Ishikawa (cell line): ENCODE measurements at regions not wholly inside any gene's neighbourhood (a gene's known extent, or its start where the extent isn't known, plus 50 kb on each side); places are given as distances from the start of the nearest gene placed in this dataset.

Source experiments
- CEBPB ChIP-seq: IDR thresholded peaks from 2 replicates; pipeline ENCODE4 v1.6.1; 2012
- CREB1 ChIP-seq: IDR thresholded peaks from 2 replicates; pipeline ENCODE4 v1.6.1; 2012; ENCODE audit warnings: low read depth
- EGR1 ChIP-seq: IDR thresholded peaks from 2 replicates; pipeline ENCODE4 v1.6.1; 2012
- EP300 ChIP-seq: IDR thresholded peaks from 2 replicates; pipeline ENCODE4 v1.6.1; 2012; ENCODE audit warnings: borderline replicate concordance
- FOXM1 ChIP-seq: IDR thresholded peaks from 2 replicates; pipeline ENCODE4 v1.6.1; 2012; ENCODE audit warnings: low read depth, borderline replicate concordance
- MAX ChIP-seq: IDR thresholded peaks from 2 replicates; pipeline ENCODE4 v1.6.1; 2012
- NFIC ChIP-seq: IDR thresholded peaks from 2 replicates; pipeline ENCODE4 v1.6.1; 2012
- RAD21 ChIP-seq: IDR thresholded peaks from 2 replicates; pipeline ENCODE4 v1.6.1; 2012; ENCODE audit warnings: low read depth
- REST ChIP-seq: IDR thresholded peaks from 2 replicates; pipeline ENCODE4 v1.6.1; 2012; ENCODE audit warnings: low read depth, mild to moderate bottlenecking
- TAF1 ChIP-seq: IDR thresholded peaks from 2 replicates; pipeline ENCODE4 v1.6.1; 2012; ENCODE audit warnings: low read depth, mild to moderate bottlenecking
- TCF12 ChIP-seq: IDR thresholded peaks from 2 replicates; pipeline ENCODE4 v1.6.1; 2012; ENCODE audit warnings: low read depth
- TEAD4 ChIP-seq: IDR thresholded peaks from 2 replicates; pipeline ENCODE4 v1.6.1; 2012
- YY1 ChIP-seq: IDR thresholded peaks from 2 replicates; pipeline ENCODE4 v1.6.1; 2012; ENCODE audit warnings: low read depth
- ZBTB7A ChIP-seq: IDR thresholded peaks from 2 replicates; pipeline ENCODE4 v1.6.1; 2012; ENCODE audit warnings: low read depth
- TF ChIP-seq, protein P1 (sequence below): IDR thresholded peaks from 2 replicates; pipeline ENCODE4 v1.6.1; 2012

GRCh38 chrX:43581888-43582539 lies 74.1 kb upstream of the MAOA start:
- no peak for TF ChIP-seq RAD21
- TF ChIP-seq, protein P1, sequence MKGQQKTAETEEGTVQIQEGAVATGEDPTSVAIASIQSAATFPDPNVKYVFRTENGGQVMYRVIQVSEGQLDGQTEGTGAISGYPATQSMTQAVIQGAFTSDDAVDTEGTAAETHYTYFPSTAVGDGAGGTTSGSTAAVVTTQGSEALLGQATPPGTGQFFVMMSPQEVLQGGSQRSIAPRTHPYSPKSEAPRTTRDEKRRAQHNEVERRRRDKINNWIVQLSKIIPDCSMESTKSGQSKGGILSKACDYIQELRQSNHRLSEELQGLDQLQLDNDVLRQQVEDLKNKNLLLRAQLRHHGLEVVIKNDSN = no peak
- TF ChIP-seq NFIC = no peak
- TF ChIP-seq MAX = no peak
- TF ChIP-seq TAF1 = no peak
- no peak for TF ChIP-seq CREB1
- TF ChIP-seq EP300 = no peak
- TF ChIP-seq REST = no peak
- no peak for TF ChIP-seq FOXM1
- TF ChIP-seq TEAD4 = no peak
- no peak for TF ChIP-seq ZBTB7A
- no peak for TF ChIP-seq YY1
- TF ChIP-seq EGR1 = no peak
- no peak for TF ChIP-seq TCF12
- no peak for TF ChIP-seq CEBPB

DNA sequence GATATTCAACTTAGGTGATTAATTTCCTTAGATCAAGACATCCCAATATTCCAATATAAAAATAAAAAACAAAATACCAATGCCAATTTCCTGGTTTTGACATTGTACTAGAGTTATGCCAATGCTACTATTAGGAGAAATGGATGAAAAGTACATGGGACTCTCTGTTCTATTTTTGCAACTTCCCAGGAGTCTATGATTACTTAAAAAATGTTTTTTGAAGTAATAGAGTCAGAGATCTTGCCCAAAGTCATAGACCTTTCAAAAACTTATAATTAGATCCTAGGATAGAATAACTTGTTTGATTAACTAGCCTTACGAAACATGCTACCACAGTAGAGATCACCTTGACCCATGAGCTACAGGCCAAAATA lies 73.6 kb upstream of the MAOA start:
- TF ChIP-seq, protein P1 = no peak
- no peak for TF ChIP-seq RAD21

DNA sequence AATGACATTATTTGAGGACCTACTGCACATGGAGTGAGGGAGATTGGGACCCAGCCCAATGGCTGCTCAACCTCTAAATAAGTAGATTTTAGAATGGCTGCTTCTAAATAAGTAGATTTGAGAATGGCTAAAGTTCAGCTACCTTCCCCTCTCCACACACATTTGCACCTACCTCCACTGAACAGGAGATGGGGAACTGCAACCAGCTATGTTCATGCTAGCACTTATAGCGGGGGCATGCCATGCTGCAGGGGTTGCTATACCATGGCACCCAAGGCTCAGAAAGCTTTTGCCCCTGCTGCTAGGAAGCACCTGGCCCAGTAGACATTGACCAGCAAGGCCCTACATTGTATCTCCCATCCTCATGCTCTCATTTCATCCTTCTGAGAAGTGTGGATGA lies 70.2 kb upstream of the MAOA start:
- no peak for TF ChIP-seq TCF12
- TF ChIP-seq NFIC = no peak
- no peak for TF ChIP-seq YY1
- TF ChIP-seq FOXM1 = no peak
- TF ChIP-seq ZBTB7A = no peak
- TF ChIP-seq MAX = no peak
- no peak for TF ChIP-seq REST
- no peak for TF ChIP-seq EP300
- TF ChIP-seq RAD21 = no peak
- TF ChIP-seq CREB1 = no peak
- TF ChIP-seq TAF1 = no peak
- TF ChIP-seq EGR1 = no peak
- TF ChIP-seq TEAD4 = no peak
- TF ChIP-seq, protein P1 = no peak
- TF ChIP-seq CEBPB = no peak

GRCh38 chrX:43586830-43587229 lies 69.3 kb upstream of the MAOA start:
- TF ChIP-seq CEBPB (no peak), CREB1 (no peak), NFIC (no peak), EGR1 (no peak), RAD21 (no peak), YY1 (no peak), MAX (no peak), EP300 (no peak), TCF12 (no peak), TAF1 (no peak), REST (no peak), TEAD4 (no peak), ZBTB7A (no peak), FOXM1 (no peak)
- TF ChIP-seq, protein P1 = no peak
